NCI-H524 treated with DMSO at 0.1 percent for 48 hours (cell line): ENCODE measurements at regions not wholly inside any gene's neighbourhood (a gene's known extent, or its start where the extent isn't known, plus 50 kb on each side); places are given as distances from the start of the nearest gene placed in this dataset.

Source experiments
- DNase-seq: peaks from one replicate; lab custom pipeline; 2025; lab: John Stamatoyannopoulos, UW

GRCh38 chr9:105912863-105913516 is 218.6 kb downstream of the TMEM38B start:
- no peak for DNase-seq

DNA sequence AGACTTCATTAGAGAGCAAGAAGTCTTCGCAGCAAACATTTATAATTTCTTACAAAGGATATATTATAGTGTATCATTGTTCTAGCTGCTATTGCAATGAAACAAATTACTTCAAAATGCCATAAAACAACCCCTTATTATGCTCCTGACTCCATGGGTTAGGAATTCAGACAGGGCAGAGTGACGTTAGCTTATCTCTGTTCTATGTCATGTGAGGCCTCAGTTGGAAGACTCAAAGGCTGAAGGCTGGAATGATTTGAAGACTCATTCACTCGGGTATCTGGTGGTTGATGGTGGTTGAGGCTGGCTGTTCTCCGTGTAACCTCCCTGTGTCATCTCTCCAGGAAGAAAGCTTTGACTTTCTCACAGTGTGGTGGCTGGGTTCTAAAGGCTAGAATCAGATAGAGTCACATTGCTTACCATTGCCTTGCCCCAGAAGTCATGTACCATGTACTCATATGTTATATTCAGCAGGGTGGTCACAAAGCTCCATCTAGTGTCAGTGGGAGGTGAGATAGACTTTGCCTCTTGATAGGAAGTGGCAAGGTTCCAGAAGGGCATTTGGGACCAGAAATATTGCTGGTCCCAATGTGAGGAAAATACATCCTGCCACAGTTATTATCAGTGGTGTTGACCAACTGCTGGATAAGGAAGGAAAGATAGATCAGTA is 226.9 kb downstream of the TMEM38B start:
- DNase-seq, result no peak

DNA sequence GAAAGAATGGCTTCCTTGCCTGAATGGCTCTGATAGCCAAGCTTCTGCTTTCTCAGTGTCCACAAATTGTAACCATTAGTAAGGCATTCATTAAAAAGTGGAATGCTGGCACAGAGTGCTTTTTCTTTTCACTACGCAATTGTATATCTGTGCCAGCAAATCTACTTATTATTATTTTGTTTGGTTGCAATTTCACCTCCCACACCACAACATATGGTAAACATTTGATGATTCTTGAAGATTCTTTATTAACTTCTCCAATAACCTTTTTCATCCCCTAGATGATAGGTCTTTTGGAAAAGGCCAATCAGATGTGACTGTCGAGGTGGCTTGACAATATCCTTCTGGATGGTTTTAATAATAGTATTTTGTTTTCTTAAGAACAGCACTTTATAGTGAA is 234.1 kb downstream of the TMEM38B start:
- no peak for DNase-seq

DNA sequence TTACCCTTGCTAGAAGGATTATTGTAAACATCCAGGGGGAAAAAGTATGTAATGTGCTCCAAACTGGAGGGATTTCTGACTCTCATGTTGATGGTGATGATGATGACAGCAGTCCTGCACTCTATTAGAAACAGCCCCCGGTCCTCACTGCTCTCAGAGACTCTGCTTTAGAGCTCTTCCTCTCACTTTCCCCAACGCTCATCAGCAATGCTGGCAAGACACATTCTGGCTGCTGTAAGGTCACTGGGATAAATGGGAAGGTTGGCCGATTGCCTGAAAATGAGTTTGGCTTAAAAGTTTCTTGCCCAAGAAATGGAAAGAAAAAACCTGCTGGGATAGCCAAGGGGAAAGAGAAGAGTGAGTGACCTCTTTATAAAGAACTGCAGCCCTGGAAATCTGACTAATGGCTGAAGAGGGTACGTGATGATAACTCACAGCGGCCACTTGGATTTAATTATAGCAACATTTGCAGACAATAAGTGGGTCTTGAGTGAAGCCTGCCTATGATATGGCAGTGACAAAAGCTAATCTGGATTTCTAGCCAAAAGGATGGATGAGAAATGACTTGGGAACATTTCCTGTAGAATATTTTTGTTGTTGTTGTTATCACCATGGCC is 235.8 kb downstream of the TMEM38B start:
- DNase-seq, result no peak

GRCh38 chr9:105932276-105932675 is 237.9 kb downstream of the TMEM38B start:
- no peak for DNase-seq

- no peak for DNase-seq
Measured at GRCh38 chr9:105950448-105950847, 256.1 kb downstream of the TMEM38B start.

DNA sequence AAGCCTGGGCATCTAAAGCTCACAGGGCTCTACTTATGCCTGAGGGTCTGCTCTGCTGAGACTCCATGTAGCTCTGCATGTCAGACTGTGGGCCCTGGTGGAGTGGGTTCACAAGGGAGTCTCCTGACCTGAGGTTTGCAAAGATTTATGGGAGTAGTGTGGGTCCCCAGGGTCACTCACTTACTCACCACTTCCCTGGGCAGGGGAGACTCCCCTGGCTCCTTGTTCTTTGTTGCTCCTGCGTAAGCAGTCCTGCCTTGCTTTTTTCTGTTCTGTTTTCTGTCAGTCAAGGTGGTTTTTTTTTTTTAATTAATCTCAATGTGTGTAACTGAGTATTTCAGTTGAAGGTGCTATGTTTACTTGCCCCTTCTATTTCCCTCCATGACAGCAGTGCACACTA is 256.6 kb downstream of the TMEM38B start:
- no peak for DNase-seq

GRCh38 chr9:105954517-105954916 is 260.2 kb downstream of the TMEM38B start:
- DNase-seq, result no peak

DNA sequence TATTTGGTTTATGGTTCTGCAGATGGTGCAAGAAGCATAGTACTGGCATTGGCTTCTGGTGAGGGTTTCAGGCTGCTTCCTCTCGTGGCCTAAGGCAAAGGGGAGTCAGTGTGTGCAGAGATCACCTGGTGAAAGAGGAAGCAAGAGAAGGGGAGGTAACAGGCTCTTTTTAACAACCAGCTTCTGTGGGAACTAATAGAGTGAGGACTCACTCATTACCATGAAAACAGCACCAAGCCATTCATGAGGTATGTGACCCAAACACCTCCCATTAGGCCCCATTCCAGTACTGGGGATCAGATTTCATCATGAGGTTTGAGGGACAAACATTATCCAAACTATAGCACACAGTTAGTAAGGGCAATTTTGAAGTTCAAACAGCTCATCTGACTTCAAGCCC is 263.5 kb downstream of the TMEM38B start:
- no peak for DNase-seq

GRCh38 chr9:105958587-105958986 is 264.2 kb downstream of the TMEM38B start:
- DNase-seq, result no peak

- DNase-seq, result no peak
Measured at GRCh38 chr9:105959531-105959930, 265.2 kb downstream of the TMEM38B start.

GRCh38 chr9:105963343-105964099 is 269.2 kb downstream of the TMEM38B start:
- no peak for DNase-seq

DNA sequence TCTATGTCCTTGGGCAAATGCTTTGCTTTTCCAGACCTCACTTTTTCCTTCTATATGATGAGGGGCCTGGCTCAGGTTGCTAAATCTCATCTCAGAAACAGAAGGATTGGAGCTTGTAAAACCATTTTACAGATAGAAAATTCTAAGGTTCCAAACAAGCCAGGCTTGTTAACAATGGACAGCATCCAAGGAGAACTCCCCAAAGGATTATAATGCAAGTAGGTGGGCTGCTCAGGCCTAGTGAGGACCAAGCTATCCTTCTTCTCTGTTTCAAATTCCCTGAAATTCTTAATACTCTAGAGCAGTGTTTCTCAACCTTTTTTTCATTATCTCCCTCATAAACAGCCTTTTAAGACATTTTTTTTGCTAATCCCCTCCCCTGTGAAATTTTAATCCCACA is 269.8 kb downstream of the TMEM38B start:
- no peak for DNase-seq

DNA sequence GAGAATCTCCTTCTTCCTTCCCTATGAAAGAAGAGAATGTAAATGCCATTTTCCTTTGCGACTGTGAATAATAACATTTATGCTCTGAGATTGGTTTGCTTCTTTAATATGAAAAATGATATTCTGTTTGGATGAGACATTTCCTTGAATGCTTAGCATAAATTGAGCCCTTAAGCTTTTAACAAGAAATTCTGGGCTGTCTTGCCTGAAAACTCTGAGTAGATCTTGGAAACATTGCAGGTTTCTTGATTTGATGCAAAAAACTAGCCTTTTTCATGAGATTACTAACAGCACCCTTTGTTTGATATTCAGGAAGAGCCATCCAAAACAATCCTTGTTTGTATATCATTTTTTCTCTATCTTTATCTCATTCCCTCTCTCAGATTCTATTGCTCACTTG is 272.5 kb downstream of the TMEM38B start:
- no peak for DNase-seq

DNA sequence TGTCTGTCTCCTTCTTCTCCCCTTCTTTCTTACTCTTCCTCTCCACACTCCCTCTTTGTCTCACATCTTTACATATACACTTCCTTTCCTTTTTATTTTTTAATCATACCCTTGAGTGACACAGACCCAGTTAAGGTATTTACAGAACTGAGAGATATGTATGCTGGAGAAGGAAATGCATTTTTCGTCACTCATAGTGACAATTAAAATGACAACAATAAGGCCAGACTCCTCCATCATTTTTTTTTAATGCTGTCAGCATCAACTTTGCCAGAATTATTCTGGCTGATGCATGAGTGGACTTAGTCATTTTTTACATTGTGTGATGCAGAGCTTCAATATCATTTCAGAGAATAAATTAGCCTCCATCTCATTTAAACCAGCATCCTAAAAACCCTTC is 272.9 kb downstream of the TMEM38B start:
- DNase-seq, result no peak

GRCh38 chr9:105967797-105968196 is 273.5 kb downstream of the TMEM38B start:
- DNase-seq, result no peak

GRCh38 chr9:105968811-105969466 is 274.6 kb downstream of the TMEM38B start:
- no peak for DNase-seq

DNA sequence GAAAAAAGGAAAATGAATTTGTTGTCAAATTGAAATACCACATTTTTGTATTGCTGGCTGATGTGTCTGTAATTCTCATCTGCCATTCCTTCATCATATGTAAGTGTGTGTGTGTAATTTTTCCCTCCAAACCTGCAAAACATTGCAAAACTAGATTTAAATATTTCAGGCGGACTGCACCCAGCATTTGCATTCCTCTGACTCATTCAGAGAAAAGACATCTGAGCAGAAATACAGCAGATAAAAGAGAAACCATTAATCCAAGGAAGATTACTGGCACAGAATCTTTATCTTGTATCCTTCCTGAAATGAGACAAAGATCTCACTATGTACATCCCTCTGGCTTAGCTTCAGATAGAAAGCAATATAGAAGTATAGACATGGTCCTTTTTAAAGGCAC is 275.3 kb downstream of the TMEM38B start:
- no peak for DNase-seq

- DNase-seq, result no peak
Measured at GRCh38 chr9:105971986-105972385, 277.6 kb downstream of the TMEM38B start.

- no peak for DNase-seq
Measured at GRCh38 chr9:105972466-105973204, 278.3 kb downstream of the TMEM38B start.

GRCh38 chr9:105973951-105974351 is 279.6 kb downstream of the TMEM38B start:
- no peak for DNase-seq
